Activated B cell treated with CpG ODN at 0.5 μM for 24 hours (primary cell): ENCODE measurements at regions not wholly inside any gene's neighbourhood (a gene's known extent, or its start where the extent isn't known, plus 50 kb on each side); places are given as distances from the start of the nearest gene placed in this dataset.
"Not testable (repeated sequence)": the region's sequence is repeated elsewhere in the genome, so short reads cannot be mapped to it uniquely, and the experiment has no call there.

Source experiments
- ATAC-seq: fragments of 200-7000 bp; cut with Tn5 transposase; one replicate; pipeline ENCODE4 v1.10.0; 2021; ENCODE audit warnings: low read depth, mild to moderate bottlenecking, moderate library complexity
- CTCF ChIA-PET: fragments of 350-600 bp; sonication (Branson Sonifier 250); formaldehyde crosslinking; loops from one replicate; lab custom pipeline; 2021; ENCODE audit warnings: antibody characterized with exemption; lab: Charles Lee
- POLR2A ChIA-PET: fragments of 350-600 bp; sonication (Branson Sonifier 250); formaldehyde crosslinking; loops from one replicate; lab custom pipeline; 2021; ENCODE audit warnings: antibody characterized with exemption; lab: Charles Lee
- DNase-seq: peaks from one replicate; pipeline ENCODE4 v3.0.0; 2022
- H3K27ac Mint-ChIP-seq: one replicate; pipeline ENCODE4 v1.8.0; 2020; ENCODE audit warnings: mixed read lengths
- H3K27me3 Mint-ChIP-seq: one replicate; pipeline ENCODE4 v1.8.0; 2021; ENCODE audit warnings: mixed read lengths
- H3K36me3 Mint-ChIP-seq: one replicate; pipeline ENCODE4 v1.8.0; 2021; ENCODE audit warnings: low read depth, mixed read lengths
- H3K4me1 Mint-ChIP-seq: one replicate; pipeline ENCODE4 v1.8.0; 2021; ENCODE audit warnings: mixed read lengths
- H3K4me3 Mint-ChIP-seq: one replicate; pipeline ENCODE4 v1.8.0; 2020; ENCODE audit warnings: mild to moderate bottlenecking, mixed read lengths
- H3K9me3 Mint-ChIP-seq: one replicate; pipeline ENCODE4 v1.8.0; 2020; ENCODE audit warnings: mixed read lengths
- intact Hi-C: fragments of 100-400 bp; cut with micrococcal nuclease; formaldehyde crosslinking; loops from one replicate; pipeline ENCODE4 v1.15.1; 2024
- TF ChIP-seq, protein P1 (sequence below): fragments of 200-600 bp; IDR thresholded peaks from one replicate; pipeline ENCODE4 v1.8.0; 2022; ENCODE audit warnings: antibody characterized with exemption, mild to moderate bottlenecking

GRCh38 chr4:26017531-26017930, 103.5 kb downstream of the SMIM20 start:
- Mint-ChIP-seq H3K4me3 (no peak overlapping the region), H3K27me3 (peaks cover 9% of the 10 kb centered on the region), H3K36me3 (no peaks in the 10 kb centered on the region), H3K27ac (no peak overlapping the region), H3K4me1 (no peaks in the 10 kb centered on the region), H3K9me3 (no peaks in the 10 kb centered on the region)
- ChIA-PET CTCF (no interaction called here), POLR2A (no interaction called here)
- no peak for ATAC-seq
- DNase-seq, result no peak
- TF ChIP-seq, protein P1, sequence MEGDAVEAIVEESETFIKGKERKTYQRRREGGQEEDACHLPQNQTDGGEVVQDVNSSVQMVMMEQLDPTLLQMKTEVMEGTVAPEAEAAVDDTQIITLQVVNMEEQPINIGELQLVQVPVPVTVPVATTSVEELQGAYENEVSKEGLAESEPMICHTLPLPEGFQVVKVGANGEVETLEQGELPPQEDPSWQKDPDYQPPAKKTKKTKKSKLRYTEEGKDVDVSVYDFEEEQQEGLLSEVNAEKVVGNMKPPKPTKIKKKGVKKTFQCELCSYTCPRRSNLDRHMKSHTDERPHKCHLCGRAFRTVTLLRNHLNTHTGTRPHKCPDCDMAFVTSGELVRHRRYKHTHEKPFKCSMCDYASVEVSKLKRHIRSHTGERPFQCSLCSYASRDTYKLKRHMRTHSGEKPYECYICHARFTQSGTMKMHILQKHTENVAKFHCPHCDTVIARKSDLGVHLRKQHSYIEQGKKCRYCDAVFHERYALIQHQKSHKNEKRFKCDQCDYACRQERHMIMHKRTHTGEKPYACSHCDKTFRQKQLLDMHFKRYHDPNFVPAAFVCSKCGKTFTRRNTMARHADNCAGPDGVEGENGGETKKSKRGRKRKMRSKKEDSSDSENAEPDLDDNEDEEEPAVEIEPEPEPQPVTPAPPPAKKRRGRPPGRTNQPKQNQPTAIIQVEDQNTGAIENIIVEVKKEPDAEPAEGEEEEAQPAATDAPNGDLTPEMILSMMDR, result no peak
- intact Hi-C loops, result no loop called here

DNA sequence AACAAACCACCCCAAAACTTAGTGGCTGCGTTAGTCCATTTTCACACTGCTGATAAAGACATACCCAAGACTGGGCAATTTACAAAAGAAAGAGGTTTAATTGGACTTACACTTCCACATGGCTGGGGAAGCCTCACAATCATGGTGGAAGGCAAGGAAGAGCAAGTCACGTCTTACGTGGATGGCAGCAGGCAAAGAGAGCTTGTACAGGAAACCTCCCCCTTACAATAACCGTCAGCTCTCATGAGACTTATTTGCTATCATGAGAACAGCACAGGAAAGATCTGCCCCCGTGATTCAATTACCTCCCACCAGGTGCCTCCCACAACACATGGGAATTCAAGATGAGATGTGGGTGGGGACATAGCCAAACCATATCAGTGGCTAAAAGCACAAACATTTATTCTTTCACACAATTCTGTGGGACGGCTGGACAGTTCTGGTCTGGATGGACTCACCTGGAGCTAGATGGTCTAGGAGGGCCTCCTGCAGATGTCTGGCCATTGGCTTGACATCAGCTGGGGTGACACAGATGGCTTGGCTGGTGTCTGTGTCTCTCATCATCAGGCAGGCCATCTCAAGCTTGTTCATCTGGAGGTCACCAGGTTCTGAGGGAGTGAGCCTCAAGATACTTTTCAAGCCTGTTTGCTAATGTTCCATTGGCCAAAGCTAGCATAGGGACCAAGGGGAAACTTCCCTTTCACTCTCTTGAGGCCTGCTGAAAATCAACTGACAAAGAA, 104.1 kb downstream of the SMIM20 start:
- ATAC-seq, H3K27ac Mint-ChIP-seq, CTCF ChIA-PET: not testable (repeated sequence)

DNA sequence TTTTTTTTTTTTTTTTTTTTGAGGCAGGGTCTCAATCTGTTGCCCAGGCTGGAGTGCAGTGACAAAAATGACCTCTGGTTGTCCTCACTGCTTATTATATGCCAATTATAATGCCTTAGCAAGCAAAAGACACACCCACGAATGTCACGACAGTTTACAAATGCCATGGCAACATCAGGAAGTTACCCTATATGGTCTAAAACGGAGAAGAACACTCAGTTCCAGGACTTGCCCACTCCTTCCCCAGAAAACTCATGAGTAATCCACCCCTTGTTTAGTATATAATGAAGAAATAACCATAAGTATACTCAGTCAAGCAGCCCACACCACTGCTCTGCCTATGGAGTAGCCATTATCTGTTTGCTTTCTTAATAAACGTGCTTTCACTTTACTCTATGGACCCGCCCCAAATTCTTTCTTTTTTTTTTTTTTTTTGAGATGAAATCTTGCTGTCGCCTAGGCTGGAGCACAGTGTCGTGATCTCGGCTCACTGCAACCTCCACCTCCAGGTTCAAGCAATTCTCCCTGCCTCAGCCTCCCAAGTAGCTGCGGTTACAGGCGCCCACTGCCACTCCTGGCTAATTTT, 106.2 kb downstream of the SMIM20 start:
- Mint-ChIP-seq H3K27ac (no peak overlapping the region), H3K9me3 (no peaks in the 10 kb centered on the region), H3K4me3 (no peak overlapping the region), H3K36me3 (no peaks in the 10 kb centered on the region), H3K4me1 (no peaks in the 10 kb centered on the region), H3K27me3 (peaks cover 4% of the 10 kb centered on the region)
- ChIA-PET CTCF (no interaction called here), POLR2A (no interaction called here)
- intact Hi-C loops, result no loop called here
- DNase-seq, result no peak
- TF ChIP-seq, protein P1, result no peak
- ATAC-seq, result no peak

More for the DNA sequence above, 104.1 kb downstream of the SMIM20 start:
- POLR2A ChIA-PET, H3K4me3 Mint-ChIP-seq, H3K4me1 Mint-ChIP-seq, H3K27me3 Mint-ChIP-seq, intact Hi-C loops, DNase-seq, H3K9me3 Mint-ChIP-seq, H3K36me3 Mint-ChIP-seq: not testable (repeated sequence)

- no peaks in the 10 kb centered on the region for H3K4me1 Mint-ChIP-seq
- no peak overlapping the region for H3K4me3 Mint-ChIP-seq
- H3K27ac Mint-ChIP-seq, result no peak overlapping the region
- H3K27me3 Mint-ChIP-seq, result peaks cover 4% of the 10 kb centered on the region
- ATAC-seq, result no peak
- ChIA-PET CTCF (no interaction called here), POLR2A (no interaction called here)
- H3K9me3 Mint-ChIP-seq, result no peaks in the 10 kb centered on the region
- intact Hi-C loops, result no loop called here
- TF ChIP-seq, protein P1, result no peak
- no peaks in the 10 kb centered on the region for H3K36me3 Mint-ChIP-seq
- DNase-seq, result no peak
Measured at GRCh38 chr4:26020881-26021280, 106.9 kb downstream of the SMIM20 start.

DNA sequence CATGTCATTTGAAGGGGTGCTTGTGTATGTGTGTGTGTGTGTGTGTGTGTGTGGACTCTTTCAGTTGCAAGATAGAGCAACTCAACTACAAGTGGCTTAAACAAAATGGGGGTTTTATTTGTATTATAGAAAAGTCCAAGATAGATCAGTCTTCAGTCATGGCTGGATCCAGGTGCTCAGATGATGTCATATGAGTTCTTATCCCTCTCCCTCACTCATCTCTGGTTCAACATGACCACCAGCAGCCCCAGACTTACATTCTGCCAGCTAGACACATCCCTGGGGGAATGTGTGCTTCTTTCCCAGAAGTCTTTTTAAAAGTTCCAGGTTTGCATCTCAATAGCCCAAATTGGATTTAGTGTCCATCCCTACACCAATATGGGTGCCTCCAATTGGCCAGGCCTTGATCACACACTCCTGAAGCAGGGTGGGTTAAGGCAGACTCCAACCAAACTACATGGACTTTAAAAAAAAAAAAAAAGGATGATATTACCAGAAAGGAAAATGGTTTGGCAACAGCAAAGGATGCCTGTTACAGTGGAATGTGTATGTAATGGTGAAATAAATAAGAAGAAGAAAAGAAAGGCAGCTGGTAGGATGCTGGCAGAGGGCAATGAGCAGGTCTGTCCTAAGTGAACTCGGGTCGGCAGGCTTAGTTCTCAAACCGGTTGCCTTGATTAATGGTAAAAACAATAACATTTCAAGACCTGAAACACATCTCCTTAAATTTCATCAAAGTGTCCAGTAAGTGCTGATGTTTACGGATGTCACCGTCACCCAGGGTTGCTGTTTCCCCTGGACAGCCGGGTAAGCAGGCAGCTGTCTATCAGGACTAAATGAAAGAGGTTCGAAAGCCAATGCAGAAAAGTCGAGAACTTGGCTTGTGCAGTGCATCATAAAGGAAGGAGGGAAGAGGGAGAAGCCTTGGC, 107.7 kb downstream of the SMIM20 start:
- ChIA-PET POLR2A (no interaction called here), CTCF (no interaction called here)
- Mint-ChIP-seq H3K36me3 (no peaks in the 10 kb centered on the region), H3K9me3 (no peaks in the 10 kb centered on the region), H3K4me1 (no peaks in the 10 kb centered on the region), H3K4me3 (no peak overlapping the region), H3K27ac (no peak overlapping the region), H3K27me3 (peaks cover 4% of the 10 kb centered on the region)
- intact Hi-C loops, result no loop called here
- ATAC-seq (no peak), DNase-seq (no peak)
- TF ChIP-seq, protein P1, result no peak
